ENCODE measurements at regions not wholly inside any gene's neighbourhood (a gene's known extent, or its start where the extent isn't known, plus 50 kb on each side); places are given as distances from the start of the nearest gene placed in this dataset.

- Histone ChIP-seq H3K36me3 (no peaks in the 10 kb centered on the region), H3K9me3 (no peaks in the 10 kb centered on the region), H3K27me3 (replicated peaks; ENCODE audit: insufficient read depth) (no peaks in the 10 kb centered on the region), H3K4me3 (no peak overlapping the region), H3K27ac (no peak overlapping the region), H3K4me1 (ENCODE audit: control insufficient read depth in 1 of 2, low read depth in 2 of 2) (no peaks in the 10 kb centered on the region)
- DNase-seq (ENCODE audit: low spot score) (no peak), ATAC-seq (ENCODE audit: insufficient number of reproducible peaks, low FRiP score, low read depth) (no peak)
- TF ChIP-seq, protein P1, sequence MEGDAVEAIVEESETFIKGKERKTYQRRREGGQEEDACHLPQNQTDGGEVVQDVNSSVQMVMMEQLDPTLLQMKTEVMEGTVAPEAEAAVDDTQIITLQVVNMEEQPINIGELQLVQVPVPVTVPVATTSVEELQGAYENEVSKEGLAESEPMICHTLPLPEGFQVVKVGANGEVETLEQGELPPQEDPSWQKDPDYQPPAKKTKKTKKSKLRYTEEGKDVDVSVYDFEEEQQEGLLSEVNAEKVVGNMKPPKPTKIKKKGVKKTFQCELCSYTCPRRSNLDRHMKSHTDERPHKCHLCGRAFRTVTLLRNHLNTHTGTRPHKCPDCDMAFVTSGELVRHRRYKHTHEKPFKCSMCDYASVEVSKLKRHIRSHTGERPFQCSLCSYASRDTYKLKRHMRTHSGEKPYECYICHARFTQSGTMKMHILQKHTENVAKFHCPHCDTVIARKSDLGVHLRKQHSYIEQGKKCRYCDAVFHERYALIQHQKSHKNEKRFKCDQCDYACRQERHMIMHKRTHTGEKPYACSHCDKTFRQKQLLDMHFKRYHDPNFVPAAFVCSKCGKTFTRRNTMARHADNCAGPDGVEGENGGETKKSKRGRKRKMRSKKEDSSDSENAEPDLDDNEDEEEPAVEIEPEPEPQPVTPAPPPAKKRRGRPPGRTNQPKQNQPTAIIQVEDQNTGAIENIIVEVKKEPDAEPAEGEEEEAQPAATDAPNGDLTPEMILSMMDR (IDR thresholded peaks at IDR 0.05): no peak
Measured at GRCh38 chr3:28173836-28174235, 67.6 kb upstream of the CMC1 start.

DNA sequence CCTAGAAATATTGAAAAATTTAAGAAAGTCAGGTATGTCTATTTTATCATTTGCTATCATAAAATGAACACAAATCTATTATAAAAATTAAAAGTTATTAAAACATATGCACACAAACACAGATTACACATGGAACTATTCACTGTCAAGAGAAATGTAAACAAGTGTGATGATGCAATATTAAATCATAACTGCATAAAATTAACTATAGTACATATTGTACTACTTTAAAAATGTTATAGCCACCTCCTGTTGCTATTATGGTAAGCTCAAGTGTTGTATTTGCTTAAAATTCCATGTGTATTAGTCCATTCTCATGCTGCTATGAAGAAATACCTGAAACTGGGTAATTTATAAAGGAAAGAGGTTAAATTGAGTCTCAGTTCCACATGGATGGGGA, 54.7 kb upstream of the CMC1 start:
- no peak for DNase-seq (ENCODE audit: low spot score)
- no peaks in the 10 kb centered on the region for H3K4me1 ChIP-seq (ENCODE audit: control insufficient read depth in 1 of 2, low read depth in 2 of 2)
- H3K27me3 ChIP-seq (replicated peaks; ENCODE audit: insufficient read depth): no peaks in the 10 kb centered on the region
- no peak overlapping the region for H3K27ac ChIP-seq
- H3K36me3 ChIP-seq: no peaks in the 10 kb centered on the region
- no peaks in the 10 kb centered on the region for H3K9me3 ChIP-seq
- no peak for ATAC-seq (ENCODE audit: insufficient number of reproducible peaks, low FRiP score, low read depth)
- H3K4me3 ChIP-seq: no peak overlapping the region
- TF ChIP-seq, protein P1 (IDR thresholded peaks at IDR 0.05): no peak

GRCh38 chr3:28188686-28189085, 52.7 kb upstream of the CMC1 start:
- Histone ChIP-seq H3K4me3 (no peak overlapping the region), H3K9me3 (no peaks in the 10 kb centered on the region), H3K36me3 (no peaks in the 10 kb centered on the region), H3K27ac (no peak overlapping the region), H3K27me3 (replicated peaks; ENCODE audit: insufficient read depth) (no peaks in the 10 kb centered on the region), H3K4me1 (ENCODE audit: control insufficient read depth in 1 of 2, low read depth in 2 of 2) (no peaks in the 10 kb centered on the region)
- no peak for ATAC-seq (ENCODE audit: insufficient number of reproducible peaks, low FRiP score, low read depth)
- TF ChIP-seq, protein P1 (IDR thresholded peaks at IDR 0.05): no peak
- DNase-seq (ENCODE audit: low spot score): no peak

DNA sequence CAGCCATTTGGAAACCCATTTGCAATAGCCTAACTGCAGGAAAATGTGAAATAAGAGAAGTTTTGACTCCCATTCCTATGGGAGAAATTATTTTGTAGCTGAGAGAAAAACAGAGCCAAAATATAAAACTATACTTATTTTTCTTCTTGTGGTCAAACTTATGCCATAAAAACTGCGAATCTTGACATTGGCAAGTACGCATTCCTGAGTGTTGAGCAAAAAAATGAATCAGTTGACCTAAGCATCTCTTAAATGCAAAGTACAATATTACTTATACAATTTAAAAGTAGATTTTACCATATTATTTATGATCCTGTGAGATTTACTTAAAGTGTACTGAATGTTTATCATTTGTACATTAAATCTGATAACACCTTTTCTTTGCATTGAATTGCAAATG, 50.1 kb upstream of the CMC1 start:
- H3K9me3 ChIP-seq: no peaks in the 10 kb centered on the region
- no peak for DNase-seq (ENCODE audit: low spot score)
- no peak for ATAC-seq (ENCODE audit: insufficient number of reproducible peaks, low FRiP score, low read depth)
- H3K27me3 ChIP-seq (replicated peaks; ENCODE audit: insufficient read depth): no peaks in the 10 kb centered on the region
- H3K4me3 ChIP-seq: no peak overlapping the region
- H3K36me3 ChIP-seq: no peaks in the 10 kb centered on the region
- H3K4me1 ChIP-seq (ENCODE audit: control insufficient read depth in 1 of 2, low read depth in 2 of 2): no peaks in the 10 kb centered on the region
- H3K27ac ChIP-seq: no peak overlapping the region
- TF ChIP-seq, protein P1 (IDR thresholded peaks at IDR 0.05): no peak
